Stimulated activated CD8-positive, alpha-beta memory T cell treated with anti-CD3 and anti-CD28 coated beads, Interleukin-15, amount 100 ng/mL, for 24 hours (primary cell): ENCODE measurements at regions not wholly inside any gene's neighbourhood (a gene's known extent, or its start where the extent isn't known, plus 50 kb on each side); places are given as distances from the start of the nearest gene placed in this dataset.
"Not testable (repeated sequence)": the region's sequence is repeated elsewhere in the genome, so short reads cannot be mapped to it uniquely, and the experiment has no call there.

Source experiments
- DNase-seq: peaks from one replicate; pipeline ENCODE4 v3.0.0-alpha.2; 2020; ENCODE audit warnings: low read depth

DNA sequence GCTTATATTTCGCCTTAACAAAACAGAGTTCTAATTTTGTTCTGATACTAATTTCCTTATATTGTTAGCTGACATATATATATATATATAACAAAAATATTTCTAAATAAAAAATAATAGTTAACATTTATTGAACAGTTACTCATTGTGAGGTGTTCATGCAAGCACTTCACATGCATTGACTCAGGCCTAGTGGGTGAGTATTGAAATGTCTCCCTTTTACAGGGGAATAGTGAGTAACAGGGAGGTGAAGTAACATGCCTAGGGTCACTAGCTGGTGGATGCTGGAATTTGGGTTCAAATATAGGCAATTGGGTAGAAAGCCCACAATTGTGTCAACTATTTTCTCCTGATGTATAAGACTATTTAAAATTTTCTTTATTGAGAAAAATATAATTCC is 102.6 kb upstream of the ZPLD1 start:
- DNase-seq = no peak

DNA sequence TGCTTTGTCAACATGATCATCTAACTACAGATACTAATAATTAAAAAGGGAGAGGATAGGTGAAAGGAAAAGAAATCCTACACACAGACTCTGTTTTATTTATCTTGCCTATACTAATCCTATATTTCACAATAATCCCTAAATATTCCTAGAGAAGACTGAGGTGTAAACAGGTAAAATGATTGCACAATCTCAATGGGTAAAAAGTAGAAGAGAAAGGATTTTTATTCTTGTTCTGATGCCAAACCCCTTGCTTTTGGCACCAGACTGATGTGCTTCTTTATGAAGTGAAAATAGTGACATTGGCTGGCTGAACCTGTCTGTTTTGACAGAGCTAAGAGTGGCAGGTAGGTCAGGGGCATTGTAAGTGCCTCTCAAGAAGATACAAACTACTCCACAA is 101.9 kb upstream of the ZPLD1 start:
- DNase-seq = no peak

DNA sequence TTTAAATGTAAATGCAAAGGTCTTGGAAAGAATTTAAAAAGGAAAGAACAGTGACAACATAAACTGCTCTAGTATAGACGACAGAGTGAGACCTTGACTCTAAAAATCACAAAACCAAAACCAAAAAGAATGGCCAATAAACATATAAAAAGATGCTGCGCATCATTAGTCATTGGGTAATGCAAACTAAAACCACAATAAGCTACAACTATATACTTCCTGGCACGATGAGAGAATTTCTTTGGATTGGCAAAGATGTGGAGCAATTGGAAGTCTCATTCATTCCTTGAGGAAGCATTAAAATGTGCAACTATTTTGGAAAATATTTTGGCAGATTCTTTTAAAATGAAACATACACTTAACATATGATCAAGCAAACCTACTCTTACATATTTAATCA is 98.7 kb upstream of the ZPLD1 start:
- no peak for DNase-seq

GRCh38 chr3:102339671-102340070 is 95.1 kb upstream of the ZPLD1 start:
- no peak for DNase-seq

DNA sequence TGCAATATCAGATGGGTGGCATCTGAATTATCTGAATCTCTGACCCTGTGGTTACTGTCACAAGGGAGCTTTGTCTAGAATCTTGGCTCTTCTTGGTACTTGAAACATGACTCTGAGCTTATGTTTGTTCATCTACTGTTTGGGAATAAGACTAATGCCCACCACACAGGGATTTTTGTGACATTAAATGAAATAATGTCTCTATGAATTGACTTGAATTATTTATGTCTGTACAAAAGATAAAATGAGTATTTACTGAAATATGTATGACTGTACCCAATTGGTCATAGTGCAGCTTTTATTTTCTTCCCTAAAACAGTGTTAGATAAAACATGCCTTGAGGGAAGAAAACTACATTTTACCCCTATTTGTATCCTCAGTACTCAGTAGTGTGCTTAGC is 87.9 kb upstream of the ZPLD1 start:
- DNase-seq = no peak

DNA sequence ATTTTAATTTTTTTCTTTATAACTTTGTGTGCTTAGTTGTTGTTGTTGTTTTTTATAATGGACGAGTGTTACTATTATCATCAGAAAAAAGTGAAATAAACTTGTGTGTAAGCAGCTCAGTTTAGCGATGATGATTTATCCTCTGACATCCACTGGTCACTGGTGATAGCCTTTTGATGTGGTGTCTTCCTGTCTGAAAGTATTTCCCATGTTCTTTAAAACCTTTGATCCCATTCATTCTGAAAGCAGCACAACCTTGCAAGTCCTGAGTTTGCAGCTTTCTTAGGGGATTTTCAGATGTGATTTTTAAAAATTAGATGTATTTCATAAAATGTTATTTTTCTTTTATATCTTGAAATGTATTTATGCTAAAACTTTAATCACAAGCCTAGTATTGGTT is 85.9 kb upstream of the ZPLD1 start:
- DNase-seq = no peak

DNA sequence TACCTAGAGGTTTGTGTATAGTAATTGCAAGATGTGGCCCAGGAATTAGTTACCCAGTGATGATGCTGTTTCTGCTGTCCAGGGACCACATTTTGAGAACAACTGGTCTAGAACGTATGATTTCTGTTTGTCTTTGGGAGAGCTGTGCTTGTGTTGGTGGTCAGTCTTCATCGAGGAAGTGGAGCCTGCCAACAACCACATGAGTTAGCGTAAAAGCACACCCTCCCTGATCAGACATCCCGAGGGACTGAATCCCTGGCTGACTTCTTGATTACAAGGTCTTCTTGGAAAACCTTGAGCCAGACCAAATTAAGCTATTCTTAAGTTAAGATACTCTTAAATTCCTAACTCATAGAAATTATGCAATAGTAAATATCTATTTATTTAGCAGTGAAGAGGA is 81.7 kb upstream of the ZPLD1 start:
- no peak for DNase-seq

DNA sequence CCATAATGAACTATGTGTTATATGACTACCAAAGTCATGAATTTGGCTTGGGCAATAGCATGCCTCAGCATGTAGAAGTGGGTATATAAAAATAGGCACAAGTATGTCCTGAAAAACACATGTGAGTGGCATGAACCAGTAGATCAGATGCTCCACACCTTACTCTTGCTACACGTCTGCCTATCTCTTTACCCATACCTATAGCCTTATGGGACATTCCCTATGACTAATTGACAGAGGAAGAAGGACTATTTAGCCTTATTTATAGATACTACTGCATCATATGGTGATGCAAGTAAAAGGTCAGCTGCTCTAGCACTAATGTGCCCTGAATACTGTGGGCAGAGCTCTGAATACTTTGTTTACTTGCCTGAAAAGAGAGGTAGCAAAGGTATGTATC is 81.0 kb upstream of the ZPLD1 start:
- DNase-seq = no peak

DNA sequence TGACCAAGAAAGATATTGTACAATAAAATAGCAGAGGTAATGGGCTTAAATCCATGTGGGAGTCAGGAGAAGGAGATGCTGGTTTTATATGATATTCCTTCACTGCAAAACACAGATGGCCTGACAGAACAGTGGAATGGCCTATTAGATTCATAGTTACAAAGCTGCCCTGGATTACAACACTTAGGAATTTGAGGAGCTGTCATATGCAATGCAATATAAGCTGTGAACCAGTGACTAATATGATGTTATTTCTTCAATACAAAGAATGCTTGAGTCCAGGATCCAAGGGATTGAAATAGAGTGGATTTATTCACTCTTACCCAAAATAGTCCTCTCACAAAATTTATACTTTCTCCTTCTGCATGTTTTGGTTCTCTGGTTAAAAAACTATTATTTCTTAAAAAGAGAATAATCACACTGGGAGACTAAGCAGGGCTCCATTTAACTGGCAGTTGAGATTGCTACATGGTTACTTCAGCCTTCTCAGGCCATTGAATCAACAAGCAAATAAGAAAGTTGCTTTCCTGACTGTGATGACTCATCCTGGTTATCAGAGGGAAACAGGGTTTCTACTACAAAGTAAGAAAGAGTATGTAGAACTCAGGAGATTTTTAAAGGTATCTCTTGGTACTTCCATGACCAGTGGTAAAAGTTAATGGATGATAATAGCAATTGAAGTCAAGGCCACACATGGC is 79.8 kb upstream of the ZPLD1 start:
- no peak for DNase-seq

GRCh38 chr3:102356506-102356905 is 78.3 kb upstream of the ZPLD1 start:
- DNase-seq = no peak

- not testable (repeated sequence) for DNase-seq
Observed at GRCh38 chr3:102357313-102357712, 77.5 kb upstream of the ZPLD1 start.

- DNase-seq = no peak
Observed at GRCh38 chr3:102360183-102360860, 74.5 kb upstream of the ZPLD1 start.

GRCh38 chr3:102361101-102361500 is 73.7 kb upstream of the ZPLD1 start:
- no peak for DNase-seq

- not testable (repeated sequence) for DNase-seq
Observed at GRCh38 chr3:102366116-102366515, 68.7 kb upstream of the ZPLD1 start.

DNA sequence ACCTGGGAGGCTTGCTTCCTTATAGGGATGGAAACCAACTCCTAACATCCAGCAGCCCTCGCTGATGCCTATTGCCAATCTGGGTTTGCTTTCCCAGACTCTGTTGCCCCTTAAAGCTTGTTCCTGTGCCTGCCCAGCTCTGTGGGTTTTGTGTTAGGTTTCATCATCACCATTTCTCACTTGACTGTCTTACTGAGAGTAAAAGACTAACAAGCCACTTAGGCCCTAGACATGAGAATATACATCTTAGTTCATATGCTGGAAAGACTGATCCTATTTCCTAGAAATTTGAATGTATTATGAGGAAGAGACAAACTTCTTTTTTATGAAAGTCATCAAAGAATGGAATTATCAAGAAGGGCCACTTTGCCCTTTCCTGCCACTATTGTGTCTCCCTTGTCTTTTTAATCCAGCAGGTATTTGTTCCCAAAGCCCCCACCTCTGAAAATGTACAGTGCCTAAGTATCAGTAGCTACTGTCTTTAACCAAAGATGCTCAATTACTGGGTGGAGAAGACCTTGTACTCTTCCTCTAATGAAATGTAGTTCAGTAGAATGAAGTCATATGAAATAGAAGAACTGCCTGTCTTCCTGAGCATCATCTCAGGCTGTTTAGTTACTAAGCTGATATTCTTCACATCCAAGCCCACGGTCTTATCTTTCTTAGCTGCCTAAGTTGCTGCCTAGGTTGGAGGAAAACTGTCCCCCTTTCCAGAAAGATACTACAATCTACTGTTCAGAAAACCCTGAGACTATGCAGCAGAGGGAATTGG is 59.8 kb upstream of the ZPLD1 start:
- no peak for DNase-seq

DNA sequence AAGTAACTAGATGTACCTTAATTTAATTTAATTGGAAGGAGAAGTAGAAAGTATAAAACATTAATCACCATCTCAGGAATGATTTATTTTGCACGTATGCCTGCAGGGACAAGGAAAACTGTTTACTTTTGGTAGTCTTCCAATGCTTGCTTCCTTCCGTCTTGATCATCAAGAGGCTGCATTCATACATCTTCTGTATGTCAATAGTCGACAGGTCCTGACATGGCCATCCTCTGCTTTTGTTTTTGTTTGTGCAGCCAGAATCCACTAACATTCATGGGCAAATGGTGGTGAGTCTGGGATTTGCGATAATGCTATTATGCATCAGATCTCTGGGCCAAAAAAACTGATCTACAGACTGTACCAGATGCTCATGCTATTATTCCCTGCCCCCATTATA is 56.6 kb upstream of the ZPLD1 start:
- no peak for DNase-seq

DNA sequence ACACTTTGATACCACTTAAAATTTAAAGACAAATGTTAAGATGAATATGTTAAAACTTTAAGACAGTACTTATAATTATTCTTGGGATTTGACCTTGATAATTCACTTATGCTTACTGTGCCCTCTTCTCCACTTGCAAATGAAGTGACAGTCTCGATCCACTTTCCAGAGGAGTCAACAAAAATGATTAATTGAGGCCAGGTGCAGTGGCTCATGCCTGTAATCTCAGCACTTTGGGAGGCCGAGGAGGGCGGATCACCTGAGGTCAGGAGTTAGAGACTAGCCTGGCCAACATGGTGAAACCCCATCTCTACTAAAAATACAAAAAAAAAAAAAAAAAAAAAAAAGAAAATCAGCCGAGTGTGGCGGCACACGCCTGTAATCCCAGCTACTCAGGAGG is 52.6 kb upstream of the ZPLD1 start:
- not testable (repeated sequence) for DNase-seq
